ENCODE measurements at regions not wholly inside any gene's neighbourhood (a gene's known extent, or its start where the extent isn't known, plus 50 kb on each side); places are given as distances from the start of the nearest gene placed in this dataset.

GRCh38 chr2:67339234-67339885, 57.8 kb upstream of the ETAA1 start:
- H3K27ac ChIP-seq (ENCODE audit: low read depth, low read length) = no peak overlapping the region
- no peaks in the 10 kb centered on the region for H3K79me2 ChIP-seq (ENCODE audit: control insufficient read depth, insufficient read depth, low read length, unreplicated experiment)
- H2AFZ ChIP-seq (ENCODE audit: low read length, unreplicated experiment) = no peak overlapping the region
- no peaks in the 10 kb centered on the region for H3K4me1 ChIP-seq (ENCODE audit: control insufficient read depth, insufficient read depth, low read length, unreplicated experiment)
- no peaks in the 10 kb centered on the region for H3K36me3 ChIP-seq (ENCODE audit: insufficient read depth, low read length)
- no peaks in the 10 kb centered on the region for H3K27me3 ChIP-seq (ENCODE audit: insufficient read depth, low read length)
- H3K4me3 ChIP-seq (ENCODE audit: low read depth, low read length) = no peak overlapping the region

DNA sequence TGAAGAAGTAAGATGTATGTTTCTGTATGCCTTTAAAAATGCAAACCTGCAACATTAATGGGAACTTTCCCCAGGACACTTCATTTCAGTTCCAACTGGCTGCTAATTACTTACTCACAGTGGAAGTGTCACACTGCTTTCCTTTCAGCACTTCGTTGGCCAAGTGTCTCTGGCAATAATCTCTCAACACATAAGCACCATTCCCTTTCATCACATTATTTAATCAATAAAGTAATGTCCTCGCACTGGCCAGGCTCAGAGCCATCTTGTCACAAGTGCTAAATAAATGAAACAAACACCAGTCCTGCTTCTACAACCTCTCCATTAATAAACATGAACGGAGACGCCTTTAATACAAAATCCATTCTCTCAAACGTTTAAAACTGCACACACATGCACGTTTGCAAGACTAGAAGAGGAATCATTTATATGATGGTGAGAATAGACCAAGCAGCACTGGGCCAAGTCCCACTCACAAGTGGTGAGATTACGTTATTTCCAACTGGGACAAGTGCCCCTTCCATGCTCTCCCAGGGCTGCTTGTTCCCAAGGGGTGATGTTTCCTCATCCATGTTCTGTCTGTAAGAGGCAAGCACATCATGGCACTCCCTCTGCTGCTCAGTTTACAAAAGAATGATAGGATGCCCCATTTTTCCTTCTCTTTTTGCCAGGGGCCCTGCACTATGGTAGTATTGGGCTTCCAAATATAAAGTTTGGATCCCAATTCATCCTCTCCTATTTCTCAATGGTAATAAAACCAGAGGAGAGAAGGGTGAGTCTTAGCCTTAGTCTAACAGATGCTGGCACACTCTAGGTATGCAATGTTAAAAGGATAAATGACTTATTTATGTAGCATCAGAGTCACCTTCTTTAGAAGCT, 56.8 kb upstream of the ETAA1 start:
- Histone ChIP-seq H3K4me1 (ENCODE audit: control insufficient read depth, insufficient read depth, low read length, unreplicated experiment) (no peaks in the 10 kb centered on the region), H3K27me3 (ENCODE audit: insufficient read depth, low read length) (no peaks in the 10 kb centered on the region), H3K4me3 (ENCODE audit: low read depth, low read length) (no peak overlapping the region), H3K36me3 (ENCODE audit: insufficient read depth, low read length) (no peaks in the 10 kb centered on the region), H3K79me2 (ENCODE audit: control insufficient read depth, insufficient read depth, low read length, unreplicated experiment) (no peaks in the 10 kb centered on the region), H3K27ac (ENCODE audit: low read depth, low read length) (no peak overlapping the region), H2AFZ (ENCODE audit: low read length, unreplicated experiment) (no peak overlapping the region)

GRCh38 chr2:67341012-67341318, 56.2 kb upstream of the ETAA1 start:
- Histone ChIP-seq H3K36me3 (ENCODE audit: insufficient read depth, low read length) (no peaks in the 10 kb centered on the region), H2AFZ (ENCODE audit: low read length, unreplicated experiment) (no peak overlapping the region), H3K27me3 (ENCODE audit: insufficient read depth, low read length) (no peaks in the 10 kb centered on the region), H3K27ac (ENCODE audit: low read depth, low read length) (no peak overlapping the region), H3K4me1 (ENCODE audit: control insufficient read depth, insufficient read depth, low read length, unreplicated experiment) (no peaks in the 10 kb centered on the region), H3K4me3 (ENCODE audit: low read depth, low read length) (no peak overlapping the region), H3K79me2 (ENCODE audit: control insufficient read depth, insufficient read depth, low read length, unreplicated experiment) (no peaks in the 10 kb centered on the region)

- Histone ChIP-seq H2AFZ (ENCODE audit: low read length, unreplicated experiment) (no peak overlapping the region), H3K27ac (ENCODE audit: low read depth, low read length) (no peak overlapping the region), H3K4me1 (ENCODE audit: control insufficient read depth, insufficient read depth, low read length, unreplicated experiment) (no peaks in the 10 kb centered on the region), H3K79me2 (ENCODE audit: control insufficient read depth, insufficient read depth, low read length, unreplicated experiment) (no peaks in the 10 kb centered on the region), H3K27me3 (ENCODE audit: insufficient read depth, low read length) (no peaks in the 10 kb centered on the region), H3K4me3 (ENCODE audit: low read depth, low read length) (no peak overlapping the region), H3K36me3 (ENCODE audit: insufficient read depth, low read length) (no peaks in the 10 kb centered on the region)
Measured at GRCh38 chr2:67341336-67341735, 55.8 kb upstream of the ETAA1 start.

- H3K27ac ChIP-seq (ENCODE audit: low read depth, low read length) = no peak overlapping the region
- no peaks in the 10 kb centered on the region for H3K27me3 ChIP-seq (ENCODE audit: insufficient read depth, low read length)
- H3K4me1 ChIP-seq (ENCODE audit: control insufficient read depth, insufficient read depth, low read length, unreplicated experiment) = no peaks in the 10 kb centered on the region
- H2AFZ ChIP-seq (ENCODE audit: low read length, unreplicated experiment) = no peak overlapping the region
- no peaks in the 10 kb centered on the region for H3K36me3 ChIP-seq (ENCODE audit: insufficient read depth, low read length)
- no peak overlapping the region for H3K4me3 ChIP-seq (ENCODE audit: low read depth, low read length)
- no peaks in the 10 kb centered on the region for H3K79me2 ChIP-seq (ENCODE audit: control insufficient read depth, insufficient read depth, low read length, unreplicated experiment)
Measured at GRCh38 chr2:67342394-67342793, 54.7 kb upstream of the ETAA1 start.

DNA sequence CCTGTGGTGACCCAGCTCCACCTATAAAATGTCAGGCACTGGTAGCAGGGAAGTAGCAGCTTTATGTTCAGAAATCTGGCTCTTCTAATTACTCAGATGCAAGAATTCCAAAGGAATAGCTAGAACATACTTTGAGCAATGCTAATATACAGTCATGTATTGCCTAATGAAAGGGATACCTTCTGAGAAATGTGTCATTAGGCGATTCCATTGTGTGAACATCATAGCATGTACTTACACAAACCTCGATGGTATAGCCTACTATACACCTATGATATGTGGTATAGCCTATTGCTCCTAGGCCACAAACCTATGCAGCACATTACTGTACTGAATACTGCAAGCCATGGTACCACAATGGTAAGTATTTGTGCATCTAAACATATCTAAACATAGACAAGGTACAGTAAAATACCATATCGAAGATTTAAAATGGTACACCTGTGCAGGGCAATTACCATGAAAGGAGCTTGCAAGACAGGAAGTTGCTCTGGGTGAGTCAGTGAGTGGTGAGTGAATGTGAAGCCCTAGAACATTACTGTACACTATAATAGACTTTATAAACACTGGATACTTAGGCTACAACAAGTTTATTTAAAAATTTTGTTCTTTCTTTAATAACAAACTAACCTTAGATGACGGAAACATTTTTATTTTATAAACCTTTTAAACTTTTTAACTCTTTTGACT, 50.3 kb upstream of the ETAA1 start:
- H3K4me1 ChIP-seq (ENCODE audit: control insufficient read depth, insufficient read depth, low read length, unreplicated experiment) = no peaks in the 10 kb centered on the region
- H3K4me3 ChIP-seq (ENCODE audit: low read depth, low read length) = no peak overlapping the region
- no peak overlapping the region for H3K27ac ChIP-seq (ENCODE audit: low read depth, low read length)
- no peak overlapping the region for H2AFZ ChIP-seq (ENCODE audit: low read length, unreplicated experiment)
- H3K27me3 ChIP-seq (ENCODE audit: insufficient read depth, low read length) = no peaks in the 10 kb centered on the region
- H3K36me3 ChIP-seq (ENCODE audit: insufficient read depth, low read length) = no peaks in the 10 kb centered on the region
- no peaks in the 10 kb centered on the region for H3K79me2 ChIP-seq (ENCODE audit: control insufficient read depth, insufficient read depth, low read length, unreplicated experiment)

Data from ACC112 (cell line).